Limb (tissue), 2 donors: ENCODE measurements at regions not wholly inside any gene's neighbourhood (a gene's known extent, or its start where the extent isn't known, plus 50 kb on each side); places are given as distances from the start of the nearest gene placed in this dataset.
"Not testable (repeated sequence)": the region's sequence is repeated elsewhere in the genome, so short reads cannot be mapped to it uniquely, and the experiment has no call there.

Experiments used
- DNase-seq, 2 donors: peaks; one replicate each; pipeline ENCODE4 v3.0.0-alpha.2; 2016; ENCODE audit errors: extremely low spot score in 2 of 2

DNA sequence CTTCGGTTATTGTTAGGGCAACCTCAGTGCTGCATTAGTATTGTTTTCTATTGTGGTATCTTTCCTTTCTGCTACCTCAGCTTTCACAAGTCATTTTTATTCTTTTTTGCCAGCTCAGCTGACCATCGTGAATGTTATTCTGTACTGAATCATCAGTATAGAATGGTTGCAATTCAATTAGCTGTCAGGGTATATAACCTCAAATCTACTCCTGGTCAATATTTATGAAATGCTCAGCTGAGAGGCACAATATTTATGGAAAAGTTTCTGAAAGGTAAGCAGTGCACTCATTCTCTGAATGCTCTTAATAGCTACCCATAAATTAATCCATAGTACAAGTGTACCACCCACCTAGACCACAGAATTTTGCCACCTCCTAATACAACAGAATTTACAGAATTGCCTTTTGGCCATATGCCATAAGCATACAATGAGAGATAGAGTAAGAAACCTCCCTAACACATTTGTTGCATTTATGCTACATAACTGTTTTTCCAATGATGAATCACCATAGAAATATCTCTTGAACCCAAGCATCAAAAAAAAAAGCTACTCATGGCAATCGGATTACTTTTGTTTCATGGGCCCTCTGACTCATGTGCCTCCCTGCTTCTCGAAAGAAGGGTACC is 732.6 kb upstream of the CHRM3 start:
- DNase-seq: no peak

DNA sequence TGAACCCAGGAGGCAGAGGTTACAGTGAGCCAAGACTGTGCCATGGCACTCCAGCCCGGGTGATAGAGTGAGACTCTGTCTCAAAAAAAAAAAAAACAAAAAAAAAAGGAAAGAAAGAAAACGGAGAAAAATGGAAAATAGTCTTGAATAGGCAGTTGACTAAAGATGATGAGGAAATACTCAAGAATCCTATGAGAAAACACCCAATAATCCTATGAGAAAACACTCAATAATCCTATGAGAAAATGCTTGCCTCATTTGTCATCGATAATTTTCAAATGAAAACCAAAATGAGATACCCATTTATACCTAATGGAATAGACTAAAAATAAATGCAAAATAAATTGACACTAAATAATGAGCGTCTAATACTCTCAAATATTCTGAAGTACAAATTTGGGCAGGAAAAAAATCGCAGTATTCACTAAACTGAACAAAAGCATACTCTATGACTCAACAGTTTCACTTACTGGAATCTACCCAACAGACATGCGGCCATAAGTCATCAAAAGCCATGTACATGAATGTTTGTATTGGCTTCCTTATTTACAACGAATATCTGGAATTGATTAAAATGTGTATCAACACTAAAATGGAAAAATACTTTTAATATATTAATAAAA is 733.9 kb upstream of the CHRM3 start:
- no peak for DNase-seq

DNA sequence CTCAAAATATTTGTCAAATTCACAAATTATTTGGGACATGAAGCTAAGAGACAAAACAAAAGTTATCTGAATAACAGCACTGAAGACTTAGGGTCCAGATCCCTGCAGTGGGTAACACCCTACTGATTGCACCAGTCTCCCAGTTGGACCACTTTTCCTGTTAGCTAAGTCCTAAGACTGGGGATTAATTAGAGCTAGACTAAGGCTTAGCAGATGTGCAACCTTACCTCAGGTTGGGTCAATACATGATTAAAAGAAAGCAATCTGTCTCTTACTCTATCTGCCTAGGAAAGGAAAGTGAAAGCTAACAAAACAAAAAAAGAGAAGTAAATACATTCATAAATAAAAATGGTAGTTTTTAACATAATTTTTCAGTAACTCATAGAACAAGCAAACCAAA is 737.2 kb upstream of the CHRM3 start:
- no peak for DNase-seq

DNA sequence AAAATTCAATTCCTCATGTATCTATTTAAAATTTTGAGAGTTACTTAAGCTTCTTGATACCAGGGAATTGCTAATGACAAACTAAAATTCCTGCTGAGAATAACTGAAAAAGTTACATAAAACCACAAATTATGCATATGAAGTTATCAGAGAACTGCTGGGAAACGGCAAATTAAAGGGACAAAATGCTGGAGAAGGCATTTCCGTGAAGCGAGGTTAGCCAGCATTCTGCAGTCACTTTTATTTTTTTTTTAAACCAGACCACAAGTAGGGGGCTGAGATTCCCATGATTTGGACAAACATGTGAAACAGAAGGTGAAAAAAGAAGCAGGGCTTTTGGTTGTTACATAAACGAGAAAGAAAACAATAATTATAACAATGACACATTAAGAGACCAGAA is 737.6 kb upstream of the CHRM3 start:
- DNase-seq: no peak

DNA sequence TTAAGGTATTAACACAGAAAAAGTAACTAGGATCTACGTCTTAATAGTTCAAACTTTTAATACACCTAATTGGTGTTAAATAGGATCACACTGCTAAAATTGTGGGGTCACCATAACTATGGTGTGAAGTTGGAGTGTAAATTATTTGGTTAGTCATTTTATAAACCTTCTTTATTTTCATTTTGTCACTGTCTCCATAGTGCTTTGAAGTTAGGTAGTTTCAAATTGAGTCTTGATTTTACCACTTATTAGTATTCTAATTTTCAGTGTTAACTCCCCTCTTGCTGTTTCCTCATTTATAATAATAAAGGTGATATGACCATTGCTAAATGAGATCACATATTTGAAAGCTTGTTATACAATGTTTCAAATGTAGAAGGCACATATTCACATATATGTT is 738.1 kb upstream of the CHRM3 start:
- no peak for DNase-seq

DNA sequence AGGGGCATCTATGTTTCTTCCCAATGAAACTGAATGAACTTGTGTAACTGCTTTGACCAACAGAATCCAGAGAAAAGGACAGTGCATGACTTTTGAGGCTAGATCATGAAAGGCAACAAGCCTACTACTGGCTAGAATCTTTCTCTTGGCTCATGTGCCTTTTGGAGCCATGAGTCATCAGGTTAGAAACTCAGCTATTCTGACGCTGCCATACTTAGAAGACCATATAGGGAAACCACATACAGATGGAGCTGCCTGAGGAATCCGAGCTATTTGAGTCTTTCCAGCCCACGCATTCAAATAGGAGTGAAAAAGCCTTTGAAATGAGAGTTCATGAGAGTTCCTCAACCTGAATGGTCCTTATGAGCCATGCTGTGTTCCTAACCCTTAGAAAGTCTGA is 738.5 kb upstream of the CHRM3 start:
- DNase-seq: no peak

DNA sequence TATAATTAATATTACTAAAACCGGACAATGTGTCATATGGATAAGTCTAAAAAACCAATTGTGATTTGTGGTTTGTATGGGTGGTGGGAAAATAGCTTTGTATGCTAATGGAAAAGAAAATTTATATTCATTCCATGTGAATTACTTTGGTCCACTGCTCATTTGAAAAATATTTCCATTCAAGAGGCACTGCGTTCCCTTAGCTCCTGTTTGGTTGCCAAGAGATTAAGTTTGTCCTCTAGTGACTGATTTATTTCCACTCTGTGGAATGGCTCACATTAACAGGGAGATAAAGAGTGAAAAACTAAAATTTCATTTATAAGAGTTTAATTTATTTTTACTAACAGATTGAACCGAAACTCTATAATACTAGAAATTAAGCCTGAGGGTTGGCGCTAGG is 744.1 kb upstream of the CHRM3 start:
- DNase-seq: peak in 1 of 2 donors; percentile 15

DNA sequence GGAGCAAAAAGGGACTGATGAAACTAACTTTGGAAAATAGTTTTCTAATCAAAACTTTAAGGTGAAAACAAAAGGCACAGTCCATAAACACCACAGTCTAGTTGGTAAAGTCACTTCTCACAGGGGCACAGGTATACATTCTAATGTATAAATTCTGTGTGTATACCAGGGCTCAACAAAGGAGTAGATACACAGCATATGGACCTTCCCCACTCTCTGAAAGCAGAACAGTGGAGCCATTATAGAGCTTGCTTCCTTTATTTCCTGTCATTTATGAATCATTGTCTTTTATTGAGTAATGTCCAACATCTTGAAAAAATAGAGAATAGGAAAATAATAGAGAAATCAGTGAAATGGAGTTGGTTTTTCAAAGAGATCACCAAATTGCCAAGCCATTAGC is 746.5 kb upstream of the CHRM3 start:
- DNase-seq: no peak

DNA sequence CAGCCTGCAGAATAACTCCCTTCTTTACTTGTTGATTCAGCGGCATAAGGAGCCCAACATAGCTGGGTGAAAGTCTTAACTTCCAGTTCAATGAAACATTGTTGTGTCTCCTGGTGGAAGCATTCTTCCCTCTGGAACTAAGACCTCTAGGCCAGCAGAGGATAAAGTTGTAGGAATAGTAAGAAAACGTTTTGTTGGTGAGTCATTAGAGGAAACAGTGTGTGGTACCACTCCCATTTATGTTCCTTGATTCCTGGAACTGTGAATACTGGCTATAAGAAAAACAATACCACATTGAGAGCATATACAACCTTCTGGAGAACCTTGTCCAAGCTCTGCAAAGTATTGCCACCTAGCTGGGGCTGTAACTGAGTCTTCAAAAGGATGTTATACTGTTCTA is 737.4 kb upstream of the ZP4 start:
- no peak for DNase-seq

DNA sequence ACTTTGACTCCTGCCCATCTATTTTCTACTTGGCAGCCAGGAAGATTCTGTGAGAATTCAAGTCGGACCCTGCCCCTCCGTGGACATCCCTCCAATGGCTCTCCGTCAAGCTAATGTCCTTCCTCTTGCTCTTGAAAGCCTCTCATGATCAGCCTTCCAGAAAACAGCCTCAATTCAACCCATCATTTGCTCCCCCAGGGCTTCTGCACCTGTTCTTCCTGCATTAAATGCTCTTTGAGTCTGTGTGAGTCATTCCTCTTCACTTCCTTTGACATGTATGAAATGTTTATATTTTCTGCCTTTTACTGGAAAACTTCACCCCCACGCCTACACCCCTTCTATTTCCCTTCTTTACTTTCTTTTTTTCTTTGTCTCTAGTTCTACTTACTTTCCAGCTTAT is 734.1 kb upstream of the ZP4 start:
- no peak for DNase-seq

DNA sequence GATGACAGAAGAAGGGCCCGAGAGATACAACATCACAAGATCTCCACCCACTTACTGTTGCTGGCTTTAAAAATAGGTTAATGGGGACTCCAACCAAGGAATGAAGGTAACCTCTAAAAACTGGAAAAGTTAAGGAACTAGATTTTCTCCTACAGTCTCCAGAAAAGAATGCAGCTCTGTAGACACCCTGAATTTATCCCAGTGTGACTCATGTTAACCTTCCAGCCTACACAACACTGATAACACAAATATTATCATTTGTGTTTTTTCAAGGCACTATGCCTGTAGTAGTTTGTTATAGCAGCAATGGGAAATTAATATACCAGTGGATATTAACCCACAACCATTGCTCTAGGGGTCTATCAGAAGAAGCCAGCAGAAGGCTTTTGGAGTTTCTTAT is 730.7 kb upstream of the ZP4 start:
- DNase-seq: no peak

DNA sequence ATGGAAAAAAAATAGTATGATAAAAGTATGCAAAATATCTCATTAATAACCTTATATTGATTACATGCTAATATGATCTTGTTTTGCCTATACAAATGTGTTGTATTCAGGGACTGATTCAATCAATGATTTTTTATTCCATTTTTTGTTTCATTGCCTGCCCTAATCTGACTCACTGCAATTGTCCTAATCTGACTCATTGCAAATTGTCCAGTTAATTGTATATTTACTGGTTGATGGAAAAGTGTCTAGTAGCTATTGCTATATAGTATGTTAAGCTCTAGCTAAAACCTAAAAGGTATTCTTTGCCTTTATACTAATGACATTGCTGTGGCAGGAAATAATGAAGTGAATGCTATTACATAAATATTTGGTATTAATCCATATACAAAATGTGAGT is 728.9 kb upstream of the ZP4 start:
- no peak for DNase-seq

DNA sequence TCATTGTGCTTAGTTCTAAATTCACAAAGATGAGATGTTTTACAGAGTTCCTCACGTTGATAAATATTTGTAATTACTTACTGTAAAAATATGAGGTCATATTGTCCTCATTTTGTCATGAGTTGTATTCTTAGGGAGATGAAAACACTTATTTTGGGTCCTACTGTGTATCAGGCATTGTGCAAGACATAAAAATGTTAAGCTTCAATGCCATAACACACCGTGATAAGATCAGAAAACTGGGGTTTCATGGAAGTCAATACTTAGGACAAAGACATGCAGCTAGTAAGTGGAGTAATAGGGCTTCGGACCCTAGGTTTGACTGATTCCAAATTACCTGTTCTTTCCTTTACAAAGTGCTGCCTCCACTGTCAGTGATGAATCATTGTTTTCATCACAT is 720.7 kb upstream of the ZP4 start:
- no peak for DNase-seq

DNA sequence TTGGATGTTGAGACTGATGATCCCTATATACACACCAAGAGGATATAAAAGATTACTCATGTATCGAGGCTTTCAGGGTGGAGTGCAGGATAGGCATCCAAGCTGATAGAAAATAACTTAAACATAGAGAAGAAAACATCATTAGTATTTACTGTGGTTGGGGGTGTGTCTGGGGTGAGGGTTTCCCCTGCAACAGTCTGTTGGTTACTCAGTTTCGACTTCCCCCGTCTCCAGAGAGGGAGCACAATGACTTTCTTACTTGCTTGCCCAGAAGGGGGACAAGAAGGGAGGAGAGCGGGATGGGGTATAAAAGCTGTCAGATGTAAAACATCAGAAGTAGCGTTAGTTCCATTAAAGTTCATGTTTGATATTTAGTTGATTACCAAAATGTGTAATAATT is 717.4 kb upstream of the ZP4 start:
- DNase-seq: no peak

DNA sequence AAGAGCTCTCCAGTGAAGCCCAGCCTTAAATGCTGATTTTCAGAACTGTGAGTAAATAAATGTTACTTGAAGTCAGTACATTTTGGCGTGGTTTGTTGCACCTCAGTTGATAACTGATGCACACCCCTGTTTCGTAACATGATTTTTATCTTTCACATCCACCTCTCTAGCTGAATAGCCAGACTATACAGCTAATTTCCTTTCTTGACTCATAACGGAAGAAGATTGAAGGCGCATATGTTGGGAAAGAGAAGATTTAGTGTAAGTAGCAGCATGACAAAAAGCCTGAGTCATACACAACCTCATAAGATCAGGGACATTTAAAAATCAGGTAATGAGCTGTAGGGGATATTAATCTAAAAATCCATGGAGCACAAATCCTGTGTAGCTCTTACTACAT is 716.2 kb upstream of the ZP4 start:
- no peak for DNase-seq

DNA sequence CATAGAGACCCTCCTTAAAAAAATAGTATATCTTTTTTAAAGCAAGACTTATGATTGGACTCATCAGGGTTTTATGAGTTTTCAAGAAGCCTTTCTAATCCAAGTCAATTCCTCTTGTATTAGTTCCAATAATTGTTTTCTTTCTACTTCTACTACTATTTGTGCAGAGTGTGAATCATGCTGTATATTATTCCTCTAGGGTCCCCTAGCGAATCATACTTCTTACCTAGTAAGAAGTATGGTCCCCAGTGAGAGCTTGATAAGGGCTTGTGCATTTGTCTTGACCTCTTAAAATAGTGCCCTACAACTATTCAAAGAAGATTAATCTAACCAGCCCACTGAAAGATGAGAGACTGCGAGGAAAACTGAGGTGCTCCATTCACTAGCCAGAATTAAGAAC is 715.7 kb upstream of the ZP4 start:
- DNase-seq: no peak

DNA sequence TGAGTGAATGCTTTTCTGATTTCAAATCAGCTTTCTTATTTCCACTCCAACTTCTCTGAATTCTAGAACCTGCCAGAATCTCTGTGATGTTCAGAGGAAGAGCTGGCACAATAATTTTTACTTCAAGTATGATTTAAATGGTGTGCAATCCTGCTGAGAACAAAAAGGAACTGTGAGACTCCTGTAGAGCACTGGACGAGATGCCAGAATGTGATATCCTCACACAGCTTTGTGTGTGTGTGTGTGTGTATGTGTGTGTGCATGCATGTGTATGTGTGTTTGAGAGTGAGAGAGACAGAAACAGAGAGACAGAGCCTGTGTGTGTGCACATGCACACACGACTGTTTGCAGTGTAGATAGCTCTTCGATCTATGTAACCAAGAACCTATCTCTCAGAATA is 713.6 kb upstream of the ZP4 start:
- no peak for DNase-seq

DNA sequence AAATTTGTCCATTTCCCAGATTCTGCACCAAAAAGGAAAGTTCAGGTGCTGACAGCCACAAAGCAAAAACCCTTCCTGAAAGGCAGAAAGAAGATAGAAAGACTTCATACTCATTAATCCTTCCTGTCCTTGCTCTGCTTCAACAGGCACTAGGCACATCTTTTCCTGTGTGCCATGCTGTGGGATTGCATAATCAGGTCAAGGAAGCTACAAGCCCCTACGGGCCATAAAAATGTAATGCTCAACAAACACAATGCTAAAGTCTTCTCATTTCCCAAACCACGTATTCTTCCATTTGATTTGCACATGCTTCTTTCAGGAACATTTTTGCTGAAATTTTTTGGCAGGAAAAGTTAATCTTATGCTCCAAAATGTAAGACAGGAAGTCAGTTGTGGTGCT is 710.9 kb upstream of the ZP4 start:
- not testable (repeated sequence) for DNase-seq

DNA sequence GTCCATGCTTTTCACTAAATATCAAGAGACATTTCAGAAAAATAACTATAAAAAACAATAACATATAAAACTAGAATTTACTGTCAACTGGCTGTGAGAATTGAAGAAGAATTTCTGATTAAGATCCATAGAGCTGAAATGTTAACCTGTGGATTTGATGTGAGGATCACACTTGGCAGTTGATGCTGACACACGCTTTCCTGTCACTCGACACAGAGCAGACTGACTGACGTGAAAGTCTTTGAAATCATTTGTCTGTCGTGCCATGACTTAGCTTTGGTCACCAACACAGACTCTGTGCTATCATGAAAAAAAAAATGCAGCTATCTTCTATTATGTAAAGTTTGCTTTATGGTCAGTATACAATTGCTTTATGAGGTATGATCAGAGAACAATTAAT is 706.0 kb upstream of the ZP4 start:
- no peak for DNase-seq

DNA sequence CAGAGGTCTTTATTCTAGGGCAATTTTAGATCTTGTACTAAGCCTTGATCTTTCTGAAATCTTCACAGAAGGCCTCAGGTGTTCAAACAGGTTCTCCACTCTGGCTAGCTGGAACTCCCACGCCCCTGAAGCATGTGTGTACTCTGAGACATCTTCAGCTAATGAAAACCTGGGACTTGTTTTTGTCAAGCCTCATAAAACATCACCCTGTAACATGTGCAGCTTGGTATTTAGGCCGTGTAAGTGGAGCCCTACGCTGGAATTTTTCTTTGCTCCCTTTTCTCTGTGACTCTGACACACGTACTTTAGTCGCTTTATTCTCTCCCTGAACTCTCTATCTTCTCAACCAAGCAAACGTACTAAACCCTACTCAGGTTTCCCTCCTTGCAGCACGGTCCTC is 701.9 kb upstream of the ZP4 start:
- no peak for DNase-seq

DNA sequence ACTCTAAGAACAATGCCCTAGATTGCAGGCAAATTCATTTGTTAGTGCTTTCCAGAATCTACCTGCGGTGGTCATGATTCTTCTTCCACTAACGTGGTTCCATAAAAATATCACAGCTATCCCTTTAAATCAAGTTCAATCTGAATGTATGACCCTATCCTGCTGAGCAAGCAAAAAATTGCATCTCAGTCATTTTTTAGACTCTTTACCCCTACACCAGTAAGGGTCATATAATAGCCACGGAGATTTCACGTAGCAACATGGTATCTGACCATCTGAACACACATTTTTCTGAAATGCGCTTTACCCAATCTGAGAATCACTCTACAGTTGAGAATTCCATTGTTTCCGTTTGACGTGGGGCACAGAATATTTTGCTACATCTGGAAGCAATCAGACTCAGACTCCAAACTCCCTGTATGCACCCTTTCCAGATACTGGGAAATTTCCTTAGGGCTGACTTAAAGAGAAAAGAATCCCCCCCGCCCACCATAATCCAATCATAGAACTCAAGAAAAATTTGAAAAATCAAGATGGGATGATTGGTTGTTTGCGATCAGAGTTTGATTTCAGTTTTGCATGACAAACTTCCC is 699.2 kb upstream of the ZP4 start:
- peak in 1 of 2 donors; percentile 15 for DNase-seq

DNA sequence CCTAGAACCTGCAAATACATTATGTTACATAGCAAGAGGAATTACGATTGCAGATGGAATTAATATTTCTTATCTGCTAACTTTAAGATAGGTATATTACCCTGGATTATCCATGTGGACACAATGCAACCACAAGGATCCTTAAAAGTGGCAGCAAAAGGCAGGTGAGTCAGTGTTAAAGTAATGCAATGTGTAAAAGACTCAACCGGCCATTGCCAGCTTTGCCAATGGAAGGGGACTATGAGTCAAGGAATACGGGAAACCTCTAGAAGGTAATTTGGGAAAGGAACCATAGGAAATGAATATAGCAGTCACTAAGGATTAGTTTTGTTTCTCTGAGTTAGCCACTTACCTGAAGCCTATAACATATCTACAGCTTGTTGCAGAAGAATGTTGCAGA is 692.1 kb upstream of the ZP4 start:
- no peak for DNase-seq

DNA sequence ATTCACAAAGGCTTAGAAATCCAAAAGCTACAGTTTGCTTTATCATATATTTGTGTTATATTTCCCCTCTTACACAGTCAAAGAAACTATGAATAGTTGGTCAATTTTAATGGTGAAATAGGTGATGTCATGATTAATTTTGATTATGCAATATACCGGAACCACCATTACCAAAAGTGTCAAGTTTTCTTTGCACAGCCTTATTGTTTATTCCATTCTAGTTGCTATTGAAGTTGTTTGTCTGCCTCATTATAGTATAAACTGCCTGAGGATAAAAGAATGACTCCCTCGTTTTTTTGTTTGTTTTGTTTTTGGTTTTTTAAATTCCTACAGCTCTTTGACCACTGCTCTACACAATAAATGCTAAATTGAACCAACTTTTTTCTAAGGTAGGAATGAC is 690.6 kb upstream of the ZP4 start:
- DNase-seq: no peak

DNA sequence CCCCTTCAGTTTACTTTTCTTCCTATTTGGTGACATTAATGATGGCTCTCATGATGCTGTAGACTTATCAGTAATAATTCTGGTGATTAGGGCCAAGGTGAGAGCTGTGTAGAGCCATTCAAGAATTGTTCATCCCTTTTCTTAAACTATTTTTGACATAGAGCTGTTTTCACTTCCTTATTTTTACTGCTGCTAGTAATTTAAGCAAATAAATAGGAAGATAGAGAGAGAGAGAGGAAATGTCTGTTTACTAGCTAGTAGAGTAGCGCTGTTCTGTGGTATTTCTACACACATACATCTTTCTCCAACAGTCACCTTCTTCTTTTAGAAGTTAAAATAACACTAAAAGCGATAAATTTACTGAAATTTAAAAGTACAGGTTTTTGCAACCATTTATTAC is 678.0 kb upstream of the ZP4 start:
- DNase-seq: no peak
